Tibial artery (tissue), 4 donors: ENCODE measurements at regions not wholly inside any gene's neighbourhood (a gene's known extent, or its start where the extent isn't known, plus 50 kb on each side); places are given as distances from the start of the nearest gene placed in this dataset.

ENCODE experiments used
- DNase-seq, 2 donors: peaks; one replicate each; pipeline ENCODE4 v3.0.0-alpha.2; 2019
- H3K27ac ChIP-seq, 2 donors: fragments of 200-600 bp; sonication (generic) in 1 of 2; 1 replicate in 1 of 2; 2 replicates in 1 of 2; pipeline ENCODE4 v1.5.1; 2018 to 2019; ENCODE audit warnings: mild to moderate bottlenecking in 1 of 2
- H3K27me3 ChIP-seq, 2 donors: fragments of 200-600 bp; sonication (generic) in 1 of 2; one replicate each; pipeline versions ENCODE4 v1.5.1 to v1.6.0; 2016 to 2019
- H3K36me3 ChIP-seq, 3 donors: fragments of 200-600 bp; sonication (generic) in 2 of 3; one replicate each; pipeline ENCODE4 v1.5.1; 2016 to 2019; ENCODE audit warnings: mild to moderate bottlenecking in 2 of 3
- H3K4me1 ChIP-seq, 4 donors: fragments of 200-600 bp; sonication (generic) in 2 of 4; 1 replicate in 3 of 4; 2 replicates in 1 of 4; pipeline ENCODE4 v1.5.1; 2016 to 2019
- H3K4me3 ChIP-seq, 2 donors: fragments of 200-600 bp; sonication (generic) in 1 of 2; 1 replicate in 1 of 2; 2 replicates in 1 of 2; pipeline ENCODE4 v1.5.1; 2018 to 2019; ENCODE audit warnings: mild to moderate bottlenecking in 2 of 2
- H3K9me3 ChIP-seq, 3 donors: fragments of 200-600 bp; sonication (generic) in 1 of 3; one replicate each; pipeline ENCODE4 v1.5.1; 2016 to 2019
- intact Hi-C: fragments of 100-400 bp; cut with DNase I; formaldehyde crosslinking; loops from one replicate; pipeline ENCODE4 v1.15.0; 2023; ENCODE audit warnings: low total_unique reads
- TF ChIP-seq, protein P1 (sequence below), 2 experiments: fragments of 200-600 bp in 1 of 2; fragments of 450-650 bp in 1 of 2; IDR thresholded peaks; one replicate each; pipeline ENCODE4 v1.5.1; 2017 to 2019; ENCODE audit warnings: antibody characterized with exemption in 2 of 2, mild to moderate bottlenecking in 1 of 2, moderate library complexity in 1 of 2

DNA sequence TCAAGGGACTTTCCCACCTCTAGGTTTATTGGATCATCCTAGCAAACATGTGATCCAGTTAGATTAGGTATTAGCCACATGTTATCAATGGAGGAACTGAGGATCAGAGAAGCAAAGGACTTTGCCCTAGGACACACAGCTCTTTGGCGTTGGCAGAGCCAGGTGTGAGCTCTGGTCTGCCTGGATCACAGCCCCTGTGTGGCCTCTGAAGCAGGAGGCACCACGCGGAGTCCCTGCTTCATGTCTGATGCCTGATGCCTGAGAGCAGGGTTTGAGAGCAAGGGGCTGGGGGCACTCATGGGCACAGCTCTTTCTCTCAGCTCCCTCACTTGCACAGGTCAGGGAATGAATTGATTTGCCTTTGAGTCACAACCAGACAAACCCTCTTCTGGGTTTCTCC is 64.7 kb upstream of the CTBP2 start:
- Histone ChIP-seq H3K36me3 (no peaks in the 10 kb centered on the region), H3K9me3 (no peaks in the 10 kb centered on the region), H3K4me1 (no peaks in the 10 kb centered on the region), H3K27ac (no peak overlapping the region), H3K27me3 (peaks cover 0 to 9% of the 10 kb centered on the region in 2 donors), H3K4me3 (no peak overlapping the region)
- DNase-seq = peak in 1 of 2 donors; percentile 15
- intact Hi-C loops = no loop called here
- TF ChIP-seq, protein P1, sequence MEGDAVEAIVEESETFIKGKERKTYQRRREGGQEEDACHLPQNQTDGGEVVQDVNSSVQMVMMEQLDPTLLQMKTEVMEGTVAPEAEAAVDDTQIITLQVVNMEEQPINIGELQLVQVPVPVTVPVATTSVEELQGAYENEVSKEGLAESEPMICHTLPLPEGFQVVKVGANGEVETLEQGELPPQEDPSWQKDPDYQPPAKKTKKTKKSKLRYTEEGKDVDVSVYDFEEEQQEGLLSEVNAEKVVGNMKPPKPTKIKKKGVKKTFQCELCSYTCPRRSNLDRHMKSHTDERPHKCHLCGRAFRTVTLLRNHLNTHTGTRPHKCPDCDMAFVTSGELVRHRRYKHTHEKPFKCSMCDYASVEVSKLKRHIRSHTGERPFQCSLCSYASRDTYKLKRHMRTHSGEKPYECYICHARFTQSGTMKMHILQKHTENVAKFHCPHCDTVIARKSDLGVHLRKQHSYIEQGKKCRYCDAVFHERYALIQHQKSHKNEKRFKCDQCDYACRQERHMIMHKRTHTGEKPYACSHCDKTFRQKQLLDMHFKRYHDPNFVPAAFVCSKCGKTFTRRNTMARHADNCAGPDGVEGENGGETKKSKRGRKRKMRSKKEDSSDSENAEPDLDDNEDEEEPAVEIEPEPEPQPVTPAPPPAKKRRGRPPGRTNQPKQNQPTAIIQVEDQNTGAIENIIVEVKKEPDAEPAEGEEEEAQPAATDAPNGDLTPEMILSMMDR (IDR thresholded peaks at IDR 0.05) = no peak

DNA sequence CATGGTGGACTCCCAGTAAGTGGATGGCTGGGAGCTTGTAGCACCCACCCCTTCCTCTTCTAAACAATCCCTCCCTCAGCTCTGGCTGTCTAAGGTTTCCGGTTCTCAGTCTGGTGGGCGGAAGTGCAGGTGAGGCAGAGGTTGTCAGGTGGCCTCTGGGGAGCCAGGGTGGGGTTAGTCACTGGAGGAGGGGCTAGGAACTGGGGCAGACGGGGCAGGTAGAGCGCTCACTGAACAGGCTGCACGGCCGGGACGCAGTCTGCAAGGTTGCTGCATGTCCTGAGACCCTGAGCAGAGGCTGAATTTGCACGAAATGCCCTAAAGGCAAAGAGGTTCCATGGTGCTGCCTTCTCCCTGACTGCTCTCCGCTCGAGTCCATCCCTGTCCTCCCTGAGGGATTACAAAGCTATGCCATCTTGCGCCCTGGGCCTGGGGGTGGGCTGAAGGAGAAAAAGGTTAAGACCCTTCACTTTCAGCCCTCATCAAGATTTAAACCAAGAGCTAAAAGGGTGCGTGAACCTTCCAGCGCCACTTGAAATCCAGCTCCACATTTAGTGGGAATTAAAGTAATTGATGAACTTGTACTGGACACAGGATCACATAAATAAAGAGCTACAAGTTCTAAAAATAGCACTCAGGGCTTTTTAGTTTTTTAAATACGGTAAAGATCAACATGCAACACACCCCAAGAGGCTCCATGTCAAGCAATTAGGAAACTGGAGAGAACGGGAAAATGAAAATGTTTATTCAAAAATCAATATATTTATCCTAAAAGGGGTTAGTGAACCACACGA is 62.3 kb upstream of the CTBP2 start:
- TF ChIP-seq, protein P1 (IDR thresholded peaks at IDR 0.05) = no peak

DNA sequence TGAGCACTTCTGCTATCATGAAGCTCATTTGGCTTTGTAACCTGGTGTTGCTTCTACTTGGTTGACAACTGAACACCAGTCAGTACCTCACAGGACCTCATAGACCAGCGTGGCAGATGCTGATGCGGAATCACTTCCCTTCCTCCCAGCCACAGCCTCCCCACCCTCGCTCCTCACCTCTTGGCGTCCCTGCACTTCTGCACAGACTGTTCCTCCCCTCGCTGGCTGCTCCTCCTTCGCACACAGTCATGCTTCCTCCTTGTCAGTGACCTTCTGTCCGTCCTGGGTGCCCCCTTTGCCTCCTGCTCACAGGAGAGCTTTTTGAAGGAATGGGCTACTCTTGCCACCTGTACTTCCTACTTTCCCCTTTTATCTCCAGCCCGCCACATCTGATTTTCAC is 61.4 kb upstream of the CTBP2 start:
- TF ChIP-seq, protein P1 (IDR thresholded peaks at IDR 0.05) = no peak
- peaks cover 0 to 4% of the 10 kb centered on the region in 2 donors for H3K27me3 ChIP-seq
- no peaks in the 10 kb centered on the region for H3K36me3 ChIP-seq
- no peaks in the 10 kb centered on the region for H3K4me1 ChIP-seq
- no peaks in the 10 kb centered on the region for H3K9me3 ChIP-seq
- no peak for DNase-seq
- intact Hi-C loops = no loop called here
- no peak overlapping the region for H3K27ac ChIP-seq
- no peak overlapping the region for H3K4me3 ChIP-seq

More for the DNA sequence above, 62.3 kb upstream of the CTBP2 start:
- peaks cover 0 to 9% of the 10 kb centered on the region in 2 donors for H3K27me3 ChIP-seq
- H3K36me3 ChIP-seq = no peaks in the 10 kb centered on the region
- peak in 1 of 2 donors; percentile 40 for DNase-seq
- no peak overlapping the region for H3K4me3 ChIP-seq
- no peaks in the 10 kb centered on the region for H3K4me1 ChIP-seq
- H3K27ac ChIP-seq = no peak overlapping the region
- intact Hi-C loops = no loop called here
- no peaks in the 10 kb centered on the region for H3K9me3 ChIP-seq

DNA sequence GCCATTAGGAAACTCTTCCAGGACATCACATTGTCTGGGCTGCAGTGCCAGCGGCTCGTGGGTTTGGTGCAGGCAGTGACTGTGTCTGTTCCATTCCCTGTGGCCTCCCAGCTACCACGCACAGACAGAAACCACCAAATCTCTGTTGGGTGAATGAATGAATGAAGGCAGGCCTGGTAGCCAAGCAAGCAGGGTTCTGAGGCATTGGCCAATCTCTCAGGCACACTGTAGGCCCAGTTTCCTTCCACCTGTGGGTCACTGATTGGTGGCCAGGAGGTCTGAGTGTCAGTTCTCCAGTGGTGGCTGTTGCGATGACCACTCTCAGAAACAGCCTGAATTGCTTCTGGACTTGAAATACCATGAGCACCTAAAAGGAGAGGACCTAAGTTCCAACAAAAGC is 59.4 kb upstream of the CTBP2 start:
- H3K27ac ChIP-seq = no peak overlapping the region
- no peaks in the 10 kb centered on the region for H3K9me3 ChIP-seq
- H3K4me3 ChIP-seq = no peak overlapping the region
- no peaks in the 10 kb centered on the region for H3K36me3 ChIP-seq
- no peak for DNase-seq
- H3K4me1 ChIP-seq = no peaks in the 10 kb centered on the region
- intact Hi-C loops = no loop called here
- peaks cover 0 to 4% of the 10 kb centered on the region in 2 donors for H3K27me3 ChIP-seq
- TF ChIP-seq, protein P1 (IDR thresholded peaks at IDR 0.05) = no peak

DNA sequence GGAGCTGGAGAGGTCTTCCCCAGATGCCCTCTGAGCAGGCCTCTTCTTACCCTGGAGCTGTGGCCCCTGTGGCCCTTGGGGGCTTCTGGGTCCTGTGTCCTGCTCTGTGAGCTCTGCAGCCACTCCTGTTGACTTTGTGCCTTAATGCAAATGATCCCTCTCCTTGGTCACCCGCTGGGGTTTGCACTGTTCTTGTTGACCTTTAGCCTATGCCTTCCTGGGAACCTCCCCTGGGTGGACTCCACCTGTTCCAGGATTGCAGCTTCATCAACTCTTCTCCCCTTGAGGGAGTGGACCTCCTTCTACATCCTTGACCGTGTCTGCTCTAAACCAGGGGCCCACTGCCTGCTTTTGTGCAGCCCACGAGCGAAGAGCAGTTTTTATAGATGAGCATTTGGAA is 58.6 kb upstream of the CTBP2 start:
- H3K4me1 ChIP-seq = no peaks in the 10 kb centered on the region
- H3K27ac ChIP-seq = no peak overlapping the region
- peaks cover 0 to 4% of the 10 kb centered on the region in 2 donors for H3K27me3 ChIP-seq
- TF ChIP-seq, protein P1 (IDR thresholded peaks at IDR 0.05) = no peak
- no peak for DNase-seq
- intact Hi-C loops = no loop called here
- no peaks in the 10 kb centered on the region for H3K36me3 ChIP-seq
- no peak overlapping the region for H3K4me3 ChIP-seq
- no peaks in the 10 kb centered on the region for H3K9me3 ChIP-seq
